ENCODE measurements at regions not wholly inside any gene's neighbourhood (a gene's known extent, or its start where the extent isn't known, plus 50 kb on each side); places are given as distances from the start of the nearest gene placed in this dataset.
"Not testable (repeated sequence)": the region's sequence is repeated elsewhere in the genome, so short reads cannot be mapped to it uniquely, and the experiment has no call there.

GRCh38 chr3:124617177-124617576 lies 113.1 kb upstream of the UMPS start:
- no peak for DNase-seq

DNA sequence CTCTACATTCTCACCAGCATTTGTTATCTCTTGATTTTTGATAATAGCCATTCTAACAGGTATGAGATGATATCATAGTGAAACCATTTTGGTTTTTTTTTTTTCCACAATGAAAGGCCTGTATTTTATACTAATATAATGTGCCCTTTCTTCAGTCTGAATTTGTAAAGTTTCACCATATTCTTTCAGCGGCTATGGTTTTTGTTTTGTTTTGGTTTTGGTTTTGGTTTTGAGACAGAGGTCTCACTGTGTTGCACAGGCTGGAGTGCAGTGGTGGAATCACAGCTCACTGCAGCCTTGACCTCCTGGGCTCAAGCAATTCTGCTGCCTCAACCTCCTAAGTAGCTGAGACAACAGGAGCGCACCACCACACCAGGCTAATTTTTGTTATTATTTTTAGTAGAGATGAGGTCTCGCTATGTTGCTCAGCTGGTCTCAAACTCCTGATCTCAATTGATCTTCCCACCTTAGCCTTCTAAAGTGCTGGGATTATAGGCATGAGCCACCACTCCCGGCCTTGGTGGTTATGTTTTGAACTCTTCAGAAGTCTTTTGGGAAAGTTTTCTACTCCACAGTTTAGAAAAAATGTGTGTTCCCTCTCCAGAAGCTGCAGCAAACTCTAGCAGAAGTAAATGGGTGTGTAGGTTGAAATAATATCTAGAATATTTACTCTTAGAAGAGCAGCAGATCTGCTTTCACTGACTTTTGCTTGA lies 110.2 kb upstream of the UMPS start:
- DNase-seq: no peak

DNA sequence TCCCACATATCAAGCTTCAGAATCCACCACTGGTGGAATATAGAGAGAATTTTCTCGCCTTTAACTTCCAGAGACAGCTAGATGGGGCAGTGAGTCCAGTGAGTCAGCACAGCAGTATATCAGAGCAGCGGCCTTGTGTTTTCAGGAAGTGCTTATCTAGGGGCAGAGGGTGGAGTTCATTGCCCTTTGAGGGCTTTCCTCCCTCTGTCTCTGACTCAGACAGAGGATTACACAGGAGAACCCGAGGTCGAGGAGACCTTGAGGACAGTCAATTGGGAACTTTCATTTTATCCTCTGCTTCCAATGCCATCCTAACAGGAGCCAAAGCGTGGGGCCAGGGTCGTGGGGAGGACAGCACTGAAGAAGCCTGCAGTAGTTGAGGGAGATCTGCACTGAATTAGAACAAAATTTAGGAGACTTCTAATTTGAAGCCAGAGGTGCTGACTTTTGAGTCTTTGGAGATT lies 109.6 kb upstream of the UMPS start:
- DNase-seq: no peak

GRCh38 chr3:124621498-124621897 lies 108.8 kb upstream of the UMPS start:
- DNase-seq: no peak

DNA sequence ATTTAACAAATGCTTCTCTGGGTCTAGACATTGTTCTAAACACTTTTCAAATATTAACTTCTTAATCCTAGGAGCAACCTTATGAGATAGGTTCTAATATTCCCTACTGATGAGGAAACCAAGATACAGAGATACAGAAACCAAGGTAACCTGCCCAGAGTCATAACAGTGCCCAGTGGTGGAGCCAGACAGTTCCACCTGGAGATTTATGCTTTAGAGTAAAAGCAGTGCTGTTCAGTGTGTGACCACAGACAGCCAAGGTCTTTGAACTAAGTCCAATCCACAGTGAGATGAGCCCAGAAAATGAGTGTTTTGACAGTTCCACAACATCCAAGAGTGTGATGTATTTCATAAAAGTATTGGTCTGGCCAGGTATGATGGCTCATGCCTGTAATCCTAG lies 105.2 kb upstream of the UMPS start:
- no peak for DNase-seq

- no peak for DNase-seq
Observed at GRCh38 chr3:124627501-124627908, 102.7 kb upstream of the UMPS start.

- DNase-seq: no peak
Observed at GRCh38 chr3:124628863-124629262, 101.4 kb upstream of the UMPS start.

- no peak for DNase-seq
Observed at GRCh38 chr3:124629497-124629896, 100.8 kb upstream of the UMPS start.

GRCh38 chr3:124630960-124631359 lies 99.3 kb upstream of the UMPS start:
- DNase-seq: no peak

GRCh38 chr3:124631727-124632126 lies 98.5 kb upstream of the UMPS start:
- DNase-seq: no peak

DNA sequence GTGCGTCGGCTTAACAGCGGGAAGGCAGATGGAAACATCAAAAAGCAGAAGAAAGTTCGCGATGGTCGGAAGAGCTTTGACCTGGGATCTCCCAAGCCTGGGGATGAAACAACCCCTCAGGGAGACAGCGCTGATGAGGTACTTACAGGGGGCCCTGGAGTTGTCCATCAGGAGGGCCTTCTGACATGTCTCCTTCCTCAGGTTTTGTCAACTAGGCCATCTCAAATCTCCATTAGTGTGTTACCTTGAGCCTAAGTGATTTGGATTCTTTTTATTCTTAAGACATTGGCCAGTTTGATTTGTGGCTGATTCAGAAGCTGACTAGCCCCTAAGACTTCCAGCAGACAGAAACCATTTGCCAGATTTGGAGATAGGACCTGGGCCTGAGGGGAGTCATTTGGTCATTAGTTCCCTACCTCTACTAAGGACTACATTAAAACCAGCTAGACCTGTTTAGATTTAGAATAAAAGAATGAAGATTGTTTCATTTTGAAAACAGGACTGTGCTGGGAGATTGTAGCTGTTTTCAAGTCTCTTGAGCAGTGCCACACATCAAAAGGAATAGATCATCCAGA lies 97.6 kb upstream of the UMPS start:
- DNase-seq: no peak

DNA sequence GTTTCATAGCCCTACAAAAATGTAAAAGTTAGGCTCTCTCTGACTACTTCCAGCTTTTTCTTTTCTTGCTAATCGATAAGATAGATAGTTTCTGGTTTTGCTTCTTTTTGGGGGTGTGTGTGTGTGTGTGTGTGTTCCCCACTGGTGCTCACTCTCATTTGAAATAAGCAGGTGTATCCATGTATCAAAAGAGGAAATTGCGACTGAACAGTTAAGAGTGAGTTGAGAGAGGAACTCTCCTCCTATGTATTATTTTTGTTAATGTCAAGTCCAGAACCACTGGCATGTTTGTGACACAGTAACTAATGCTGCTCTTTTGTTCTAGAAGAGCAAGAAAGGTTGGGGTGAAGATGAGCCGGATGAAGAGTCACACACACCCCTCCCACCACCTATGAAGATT lies 96.7 kb upstream of the UMPS start:
- DNase-seq: no peak

GRCh38 chr3:124634210-124635168 lies 95.8 kb upstream of the UMPS start:
- no peak for DNase-seq

GRCh38 chr3:124635169-124635539 lies 95.1 kb upstream of the UMPS start:
- no peak for DNase-seq

- no peak for DNase-seq
Observed at GRCh38 chr3:124636101-124636862, 94.0 kb upstream of the UMPS start.

DNA sequence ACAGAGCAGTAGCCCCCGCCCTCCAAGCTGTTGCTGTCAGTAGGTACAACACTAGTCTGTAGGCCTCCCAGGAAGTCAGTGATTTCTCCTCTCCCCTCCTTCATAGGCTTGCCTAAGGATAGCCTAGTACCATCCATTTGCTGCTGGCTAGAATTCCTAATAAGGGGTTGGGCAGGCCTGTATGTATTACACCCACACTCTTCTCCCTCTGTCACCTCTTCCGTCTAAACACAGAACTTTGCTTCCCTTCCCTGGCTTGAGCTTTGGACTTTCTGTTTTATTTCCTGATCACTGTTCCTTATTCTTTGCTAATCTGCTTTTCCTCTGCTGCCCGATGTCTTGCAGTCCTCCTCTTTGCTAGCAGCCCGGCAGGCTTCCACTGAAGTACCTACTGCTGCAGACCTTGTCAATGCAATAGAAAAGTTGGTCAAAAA lies 93.4 kb upstream of the UMPS start:
- DNase-seq: no peak

DNA sequence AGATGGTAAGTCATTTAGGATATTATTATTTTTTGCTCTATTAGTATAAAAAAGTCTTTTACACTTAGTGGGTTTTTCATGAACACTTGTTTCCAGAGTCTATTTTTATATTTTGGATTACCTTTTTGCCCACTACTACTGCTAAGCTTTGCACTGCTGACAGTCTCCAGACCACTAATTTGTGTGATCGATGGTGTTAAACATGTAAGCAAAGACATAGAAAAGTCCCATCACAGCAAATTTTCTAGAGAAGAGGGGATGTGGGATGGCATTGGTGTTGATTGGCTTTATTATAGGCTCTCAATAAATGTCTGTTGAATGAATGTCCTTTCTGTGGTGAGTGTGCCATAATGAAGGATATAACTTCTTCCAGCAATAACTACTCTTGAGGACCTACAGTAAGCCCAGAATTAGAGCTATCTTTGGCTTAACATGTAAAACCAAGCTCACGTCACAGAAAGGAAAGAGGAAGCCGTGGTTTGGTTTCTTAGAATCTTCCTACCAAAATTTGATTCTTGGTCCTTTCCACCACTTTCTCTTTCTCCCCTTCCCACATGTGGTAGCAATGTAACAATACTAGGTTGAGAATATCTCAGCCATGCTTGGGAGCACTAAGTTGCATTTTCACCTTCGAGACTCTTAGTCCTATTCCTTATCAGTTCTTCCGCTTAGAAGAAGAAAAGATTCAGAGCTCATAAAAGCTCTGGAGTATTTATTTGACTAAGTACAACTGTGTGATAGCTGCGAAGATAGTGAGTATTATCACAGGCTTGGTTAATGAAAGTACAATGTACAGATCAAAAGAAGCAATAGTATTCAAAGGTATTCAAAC lies 90.6 kb upstream of the UMPS start:
- no peak for DNase-seq

DNA sequence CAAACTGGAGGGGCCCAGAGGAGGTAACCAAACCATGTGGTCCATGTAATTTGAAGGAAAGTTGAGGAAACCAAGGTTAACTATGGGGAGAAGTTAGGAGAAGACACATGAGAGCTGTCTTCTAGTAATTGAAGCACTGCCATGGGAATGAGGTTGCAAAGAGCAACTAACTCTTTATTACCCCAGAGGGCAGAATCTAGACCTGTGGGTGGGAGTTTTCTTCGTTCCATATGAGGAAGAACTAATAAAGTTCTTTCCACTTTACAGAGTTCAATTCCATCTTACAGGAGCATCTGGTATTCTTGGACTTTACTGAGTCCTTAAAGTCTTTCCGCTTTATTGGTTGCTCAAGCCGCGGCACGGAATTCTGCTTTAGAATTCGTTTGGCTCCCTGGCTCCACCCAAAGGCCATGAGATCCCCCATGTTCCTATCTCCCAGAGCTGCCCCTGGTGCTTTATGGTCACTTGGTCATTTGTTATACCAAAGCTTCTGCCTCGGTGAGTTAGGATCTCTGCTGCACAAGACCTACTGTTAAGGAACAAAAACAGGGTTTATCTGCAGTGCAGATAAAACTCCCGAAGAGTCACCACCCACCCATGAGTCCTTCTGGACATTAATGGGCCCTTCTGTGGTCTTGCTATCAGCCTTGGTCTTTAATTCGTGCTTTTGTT lies 89.5 kb upstream of the UMPS start:
- no peak for DNase-seq

DNA sequence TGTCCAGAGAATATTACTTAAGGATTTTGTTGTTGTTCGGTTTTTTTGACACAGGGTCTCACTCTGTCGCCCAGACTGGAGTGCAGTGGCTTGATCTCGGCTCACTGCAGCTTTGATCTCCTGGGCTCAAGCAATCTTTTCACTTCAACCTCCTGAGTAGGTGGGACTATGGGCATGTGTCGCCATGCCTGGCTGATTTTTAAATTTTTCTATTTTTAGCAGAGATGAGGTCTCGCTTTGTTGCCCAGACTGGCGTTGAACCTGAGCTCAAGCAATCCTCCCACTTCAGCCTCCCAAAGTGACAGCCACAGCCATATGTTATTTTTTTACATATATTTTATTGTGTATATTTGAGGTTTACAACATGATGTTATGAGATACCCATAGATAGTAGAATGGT lies 86.8 kb upstream of the UMPS start:
- no peak for DNase-seq

- DNase-seq: not testable (repeated sequence)
Observed at GRCh38 chr3:124646186-124646585, 84.1 kb upstream of the UMPS start.

GRCh38 chr3:124648551-124648950 lies 81.7 kb upstream of the UMPS start:
- DNase-seq: no peak
